ENCODE measurements at regions not wholly inside any gene's neighbourhood (a gene's known extent, or its start where the extent isn't known, plus 50 kb on each side); places are given as distances from the start of the nearest gene placed in this dataset.
"Not testable (repeated sequence)": the region's sequence is repeated elsewhere in the genome, so short reads cannot be mapped to it uniquely, and the experiment has no call there.

DNA sequence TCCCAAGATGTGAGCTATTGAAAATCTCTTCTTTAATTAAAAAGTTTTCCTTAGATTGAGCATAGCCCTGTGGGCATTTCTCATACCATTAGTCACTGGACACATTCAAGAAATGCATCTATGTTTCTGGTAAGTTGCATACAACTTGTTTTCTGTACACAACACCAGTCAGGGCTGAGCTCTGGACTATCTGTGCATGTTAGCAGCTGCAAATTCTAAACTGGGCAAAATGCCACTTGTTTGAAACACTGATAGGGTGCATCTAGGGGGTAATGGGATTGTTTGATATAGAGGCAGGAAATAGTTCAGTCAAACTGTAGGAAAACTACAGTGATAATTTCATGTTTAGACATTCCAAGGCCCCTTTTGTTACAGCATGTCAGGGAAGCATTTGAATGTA is 145.6 kb upstream of the NPY start:
- DNase-seq = no peak

DNA sequence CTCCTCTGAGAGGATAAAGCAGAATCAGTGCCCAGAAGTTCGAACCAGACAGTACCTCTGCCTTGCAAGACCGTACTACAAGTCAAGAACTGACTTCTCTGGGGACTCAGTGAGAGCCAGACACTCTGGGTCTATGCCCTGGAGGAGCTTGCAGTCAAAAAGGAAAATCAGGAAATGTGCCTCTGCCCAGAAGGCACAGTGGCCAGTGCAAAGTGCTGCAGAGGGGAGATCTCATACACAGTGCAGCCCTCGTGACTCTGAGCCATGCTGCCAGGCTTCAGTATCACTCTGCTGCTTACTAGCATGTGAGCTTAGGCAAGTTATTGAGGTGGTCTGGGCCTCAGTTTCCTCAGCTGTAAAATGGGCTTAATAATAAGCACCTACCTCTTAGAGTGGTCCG is 144.0 kb upstream of the NPY start:
- no peak for DNase-seq

DNA sequence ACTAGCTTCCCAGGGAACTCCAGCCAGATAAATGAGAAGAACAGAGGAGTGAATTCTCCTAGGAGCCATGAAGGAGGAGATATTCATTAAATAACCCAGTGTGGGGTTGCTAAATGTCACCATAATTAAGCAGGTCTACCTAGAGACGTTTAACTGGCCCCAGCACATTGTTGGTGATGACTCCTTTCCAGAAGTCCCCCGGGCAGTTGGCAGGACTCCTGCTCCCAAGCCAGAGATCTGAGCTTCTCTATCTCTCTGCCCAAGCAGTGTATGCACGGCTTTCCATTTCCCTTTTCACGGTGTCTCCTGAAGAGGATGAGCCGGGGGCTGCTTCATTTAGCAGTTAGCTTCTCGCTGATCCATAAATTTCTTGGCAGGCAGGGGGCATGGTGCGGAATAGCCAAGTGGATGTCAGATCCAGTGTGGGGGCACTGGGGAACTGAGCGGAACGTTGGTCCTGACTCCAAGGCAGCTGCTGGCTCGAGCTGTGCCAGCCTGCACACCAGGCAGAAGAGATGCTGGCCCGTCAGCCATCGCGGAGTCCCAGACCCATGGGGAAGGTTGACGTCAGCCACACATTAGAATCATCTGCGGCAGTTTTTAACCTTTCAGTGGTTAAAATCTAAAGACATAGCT is 142.0 kb upstream of the NPY start:
- DNase-seq = no peak

DNA sequence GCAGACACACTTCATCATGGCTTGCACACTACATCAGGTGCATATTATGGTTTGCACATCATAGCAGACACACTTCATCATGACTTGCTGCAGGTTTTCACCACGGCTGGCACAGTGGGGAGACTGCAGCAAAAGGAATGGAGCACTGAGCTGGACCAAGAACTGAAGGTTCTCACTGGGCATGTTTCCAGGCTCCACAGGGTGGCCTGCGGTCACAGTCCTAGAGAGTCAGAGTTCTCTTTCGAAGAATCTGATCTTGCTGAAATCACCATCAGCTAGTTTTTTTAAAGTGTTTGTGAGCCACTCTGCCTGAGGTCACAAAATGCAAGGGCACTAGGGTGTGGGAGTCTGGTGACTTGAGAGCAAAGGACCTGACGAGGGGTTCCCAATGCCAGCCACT is 140.4 kb upstream of the NPY start:
- no peak for DNase-seq

DNA sequence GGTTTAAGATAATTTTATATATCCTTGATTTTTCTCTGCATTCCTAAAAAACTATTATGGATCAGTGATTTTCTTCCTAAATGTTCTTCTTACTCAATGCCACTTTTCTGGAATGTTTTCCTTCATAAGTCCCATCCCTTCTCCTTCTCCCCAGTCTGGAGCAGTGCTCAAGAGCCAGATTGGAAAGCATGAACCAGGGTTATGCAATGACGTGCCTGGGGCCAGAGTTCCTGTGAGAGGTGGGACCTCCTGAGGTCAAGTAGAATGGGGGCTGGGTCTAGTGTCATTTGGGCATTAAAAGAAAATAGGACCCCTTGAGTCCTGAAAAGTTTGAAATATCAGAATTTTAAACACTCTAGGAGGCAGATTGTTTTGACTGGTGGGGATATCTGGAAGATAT is 132.0 kb upstream of the NPY start:
- no peak for DNase-seq

DNA sequence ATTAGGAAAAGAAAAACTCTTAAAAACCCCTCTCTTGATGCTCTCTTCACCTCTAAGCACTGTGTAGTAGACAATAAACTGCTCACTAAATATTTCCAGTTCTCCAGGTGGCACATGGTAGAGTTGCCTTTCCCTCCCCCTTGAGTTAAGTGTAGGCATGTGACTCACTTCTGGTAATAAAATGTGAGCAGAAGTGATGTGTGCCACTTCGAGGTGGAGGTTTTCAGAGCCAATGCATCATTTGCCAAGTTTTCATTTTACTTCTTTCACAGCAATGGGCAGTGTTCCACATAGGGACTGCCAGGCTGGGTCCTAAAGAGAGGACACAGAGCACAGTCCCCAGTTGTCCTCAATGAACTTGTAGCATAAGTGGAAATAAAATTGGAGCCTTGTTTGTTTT is 131.6 kb upstream of the NPY start:
- no peak for DNase-seq

DNA sequence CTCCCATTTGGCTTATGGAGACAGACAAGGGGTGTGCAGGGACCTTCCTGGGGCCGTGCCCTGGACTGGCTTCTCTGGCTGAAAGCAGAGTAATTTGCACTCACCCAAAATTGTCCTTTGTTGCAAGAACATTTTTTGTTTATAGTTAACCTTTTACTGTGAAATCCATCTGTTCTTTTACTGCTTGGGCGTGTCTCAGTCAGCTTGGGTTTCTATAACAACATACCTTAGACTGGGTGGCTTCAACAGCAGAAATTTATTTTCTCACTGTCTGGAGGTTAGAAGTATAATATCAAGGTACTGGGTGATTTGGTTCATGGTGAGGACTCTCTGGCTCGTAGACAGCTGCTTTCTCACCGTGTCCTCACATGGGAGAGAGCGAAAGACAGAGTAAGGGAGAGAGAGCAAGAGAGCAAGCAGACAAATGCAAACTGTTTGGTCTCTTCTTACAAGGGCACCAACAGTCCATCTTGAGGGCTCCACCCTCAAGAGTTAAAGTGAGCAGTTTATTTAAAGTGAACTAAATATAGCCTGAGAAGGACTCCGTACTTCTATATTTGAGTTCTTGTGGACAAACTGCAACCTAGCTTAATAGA is 131.0 kb upstream of the NPY start:
- DNase-seq = no peak

DNA sequence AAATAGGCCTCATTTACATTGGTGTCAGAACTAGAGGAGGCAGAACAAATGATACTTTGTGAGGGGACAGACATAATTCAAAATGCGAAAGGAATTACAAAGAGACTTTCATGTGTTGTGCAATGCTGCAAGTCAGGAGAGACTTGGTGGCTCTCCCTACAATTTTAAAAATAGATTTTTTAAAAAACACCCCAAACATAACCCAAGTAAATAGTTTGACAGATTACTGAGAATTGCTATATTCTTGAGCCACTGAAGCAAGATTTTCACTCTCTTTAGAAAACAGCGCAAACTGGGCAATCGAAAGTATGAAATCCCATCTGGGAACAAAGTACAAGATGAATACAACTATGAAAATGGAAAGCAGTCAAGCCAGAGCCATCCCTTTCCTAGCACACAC is 126.3 kb upstream of the NPY start:
- DNase-seq = no peak

DNA sequence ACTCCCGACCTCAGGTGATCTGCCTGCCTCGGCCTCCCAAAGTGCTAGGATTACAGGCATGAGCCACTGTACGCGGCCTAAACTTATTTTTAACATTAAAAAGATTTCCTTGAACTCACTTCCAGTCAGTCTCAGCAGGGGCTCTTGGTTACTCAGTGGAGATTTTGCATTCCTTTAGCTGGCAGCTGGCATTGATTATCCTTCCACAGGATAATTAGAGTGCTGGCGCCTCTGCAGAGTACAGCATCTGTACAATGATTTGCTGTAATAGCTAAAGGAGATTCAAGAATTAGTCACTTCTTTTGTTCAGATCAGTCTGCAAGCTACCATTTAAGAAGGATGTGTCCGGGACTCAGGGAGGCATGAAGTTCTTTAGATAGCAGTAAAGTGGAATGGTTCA is 125.0 kb upstream of the NPY start:
- DNase-seq = no peak

DNA sequence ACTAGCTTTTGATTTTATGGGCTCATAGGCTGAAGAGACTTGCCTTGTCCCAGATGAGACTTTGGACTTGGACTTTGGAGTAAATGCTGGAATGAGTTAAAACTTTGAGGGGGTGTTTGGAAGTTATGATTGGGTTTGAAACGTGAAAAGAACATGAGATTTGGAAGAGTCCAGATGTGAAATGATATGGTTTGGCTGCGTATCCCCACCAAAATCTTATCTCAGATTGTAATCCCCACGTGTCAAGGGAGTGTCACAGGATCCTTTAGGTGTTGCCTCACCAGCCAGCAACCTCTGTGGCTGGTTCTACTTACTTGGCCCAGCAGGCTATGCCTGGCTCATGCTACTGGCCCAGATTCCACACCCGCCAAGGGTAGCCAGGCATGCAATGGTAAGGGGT is 119.6 kb upstream of the NPY start:
- DNase-seq = no peak

DNA sequence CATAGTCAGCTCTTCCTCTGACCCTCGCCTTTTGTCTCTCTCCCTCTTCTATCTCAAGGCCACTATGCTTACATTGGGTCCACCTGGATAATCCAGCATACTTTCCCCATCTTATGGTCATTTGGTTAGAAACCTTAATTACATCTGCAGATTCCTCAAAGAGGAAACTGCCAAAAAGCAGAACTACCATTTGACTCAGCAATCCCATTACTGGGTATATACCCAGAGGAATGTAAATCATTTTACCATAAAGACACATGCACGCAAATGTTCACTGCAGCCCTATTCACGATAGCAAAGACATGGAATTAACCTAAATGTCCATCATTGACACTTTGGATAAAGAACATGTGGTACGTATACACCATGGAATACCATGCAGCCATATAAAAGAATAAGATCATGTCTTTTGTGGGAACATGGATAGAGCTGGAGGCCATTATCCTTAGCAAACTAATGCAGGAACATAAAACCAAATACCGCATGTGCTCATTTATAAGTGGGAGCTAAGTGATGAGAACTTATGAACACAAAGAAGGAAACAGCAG is 114.8 kb upstream of the NPY start:
- no peak for DNase-seq

DNA sequence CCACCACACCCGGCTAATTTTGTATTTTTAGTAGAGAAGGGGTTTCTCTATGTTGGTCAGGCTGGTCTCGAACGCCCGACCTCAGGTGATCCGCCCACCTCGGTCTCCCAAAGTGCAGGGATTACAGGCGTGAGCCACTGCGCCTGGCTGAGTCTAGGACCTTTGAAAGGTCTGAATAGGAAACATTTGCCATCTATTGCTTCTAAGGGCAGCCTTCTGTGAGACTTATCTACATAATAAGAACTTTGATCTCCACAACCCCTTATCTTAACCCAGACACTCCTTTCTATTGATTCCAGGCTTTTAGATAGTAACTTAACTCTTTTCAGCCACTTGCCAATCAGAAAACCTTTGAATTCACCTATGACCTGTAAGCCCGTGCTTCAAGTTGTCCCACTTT is 112.0 kb upstream of the NPY start:
- not testable (repeated sequence) for DNase-seq

DNA sequence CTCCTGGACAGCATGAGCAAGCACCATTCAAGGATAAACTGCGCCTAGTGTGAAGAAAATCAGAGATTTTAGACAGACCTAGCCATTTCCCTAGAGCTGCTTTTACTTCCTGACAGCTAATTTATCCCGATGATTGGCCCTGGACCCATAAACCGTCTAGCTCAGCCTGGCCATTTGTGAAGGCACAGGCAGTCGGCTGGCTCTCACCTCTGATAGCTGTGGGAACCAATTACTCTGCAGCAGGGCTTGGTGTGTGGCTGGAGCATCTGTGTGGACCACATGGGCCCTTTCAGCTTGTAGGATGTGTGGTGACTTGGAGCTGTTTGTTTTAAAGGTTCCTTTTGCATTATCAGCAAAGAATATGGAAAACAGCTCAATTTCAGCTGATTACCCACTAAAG is 111.1 kb upstream of the NPY start:
- no peak for DNase-seq

DNA sequence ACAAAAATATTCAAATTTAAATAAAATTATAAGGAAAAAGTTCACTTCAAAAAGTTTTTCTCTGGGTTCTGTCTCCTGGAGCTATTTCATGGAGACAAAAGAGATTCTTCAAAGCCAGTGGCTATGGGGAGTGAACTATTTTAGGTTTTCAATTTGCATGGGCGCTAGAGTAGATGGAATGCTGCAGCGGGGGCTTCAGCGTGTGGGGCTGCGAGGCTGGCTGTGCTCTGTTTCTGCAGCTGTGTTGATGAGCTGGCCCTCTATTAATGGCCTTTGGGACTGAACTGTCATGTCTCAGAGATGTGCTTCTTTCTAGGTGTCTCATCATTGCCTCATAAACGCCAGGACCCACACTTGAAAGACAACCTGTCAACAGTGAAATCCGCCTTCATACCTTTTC is 108.4 kb upstream of the NPY start:
- no peak for DNase-seq

DNA sequence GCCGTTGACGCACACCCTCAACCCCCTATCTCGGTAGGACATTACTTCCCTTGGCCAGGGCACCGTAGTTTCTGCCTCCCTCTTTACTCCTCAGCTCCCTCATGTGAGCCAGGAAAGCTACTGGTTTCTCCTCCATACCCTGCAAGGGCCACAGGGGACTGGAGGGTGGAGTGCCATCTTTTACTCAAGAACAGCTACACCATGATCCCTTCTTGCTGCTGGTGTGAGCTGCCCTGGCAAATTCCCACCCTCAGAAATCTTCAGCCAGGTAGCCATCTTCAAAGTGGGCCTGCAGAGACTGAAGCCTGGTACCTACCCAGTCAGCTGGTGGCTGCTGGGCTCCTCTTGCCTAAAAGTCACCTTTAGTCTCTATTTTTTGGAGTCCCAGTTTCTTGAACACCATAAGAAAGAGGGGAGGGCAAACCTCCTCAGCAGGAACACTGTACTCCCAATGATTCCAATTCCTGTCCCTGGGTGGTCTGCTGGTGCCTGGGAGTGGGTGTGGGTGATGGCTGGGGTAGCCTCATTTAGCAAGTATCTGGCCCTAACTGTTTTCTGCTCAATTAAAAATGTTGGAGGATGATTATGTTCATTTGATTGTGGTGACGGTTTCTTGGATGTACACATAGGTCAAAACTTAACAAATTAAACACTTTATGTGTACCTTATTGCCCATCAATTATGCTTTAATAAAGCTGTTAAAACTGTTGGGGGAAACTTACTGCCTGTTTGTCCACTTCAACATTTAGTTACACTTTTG is 105.0 kb upstream of the NPY start:
- DNase-seq = no peak

DNA sequence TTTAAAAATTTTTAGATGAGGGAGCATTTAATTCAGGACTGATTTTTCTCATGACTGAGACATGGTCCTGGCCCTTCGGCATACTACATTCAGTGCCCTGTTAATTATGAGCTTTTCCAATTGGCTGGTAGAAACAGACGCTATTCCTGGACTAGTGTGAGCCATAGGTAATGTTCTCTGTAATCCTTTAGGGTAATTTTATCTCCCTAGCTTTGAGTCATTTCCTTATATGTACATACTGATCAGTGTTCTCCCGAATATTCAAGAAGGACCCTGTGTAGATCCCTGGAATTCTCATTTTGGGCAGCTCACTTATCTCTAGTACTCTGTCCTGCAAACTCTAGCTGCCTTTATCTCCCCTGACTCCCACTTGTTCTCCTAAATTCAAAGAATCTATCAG is 92.6 kb upstream of the NPY start:
- no peak for DNase-seq

DNA sequence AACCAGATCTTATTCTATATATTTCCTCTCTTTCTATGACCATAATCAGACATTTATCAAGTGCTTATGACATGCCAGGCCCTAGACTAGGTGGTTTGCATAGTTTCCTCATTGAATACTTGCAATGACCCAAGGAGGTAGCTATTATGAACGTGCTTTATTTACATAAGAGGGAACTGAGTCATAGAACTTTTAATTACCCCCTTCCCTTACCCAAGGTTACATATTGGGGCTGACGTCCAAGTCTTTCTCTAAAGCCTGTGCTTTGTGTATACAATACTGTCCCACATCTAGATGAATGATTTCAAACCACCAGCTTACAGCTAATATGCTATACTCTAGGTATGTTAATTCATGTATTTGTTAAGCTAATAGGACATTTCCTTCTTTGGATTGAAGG is 91.9 kb upstream of the NPY start:
- DNase-seq = no peak

DNA sequence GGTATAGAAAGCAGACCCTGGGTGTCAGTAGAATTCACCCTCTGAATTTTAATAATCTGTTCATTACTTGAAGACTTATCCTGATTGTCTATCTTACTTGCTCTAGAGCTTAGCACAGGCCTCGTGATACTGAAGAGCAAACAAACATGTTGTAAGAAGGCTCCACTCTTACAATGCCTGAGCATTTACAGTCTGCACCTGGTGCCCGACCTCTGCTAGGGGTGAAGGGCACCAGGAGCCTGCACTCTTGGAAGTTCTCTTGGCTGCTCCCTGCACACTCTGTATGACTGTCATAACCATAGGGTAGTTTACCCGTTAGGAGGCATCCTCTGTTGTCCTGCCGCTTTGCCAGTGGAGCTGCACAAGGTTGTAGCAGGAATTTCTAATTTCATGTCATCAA is 91.3 kb upstream of the NPY start:
- no peak for DNase-seq

DNA sequence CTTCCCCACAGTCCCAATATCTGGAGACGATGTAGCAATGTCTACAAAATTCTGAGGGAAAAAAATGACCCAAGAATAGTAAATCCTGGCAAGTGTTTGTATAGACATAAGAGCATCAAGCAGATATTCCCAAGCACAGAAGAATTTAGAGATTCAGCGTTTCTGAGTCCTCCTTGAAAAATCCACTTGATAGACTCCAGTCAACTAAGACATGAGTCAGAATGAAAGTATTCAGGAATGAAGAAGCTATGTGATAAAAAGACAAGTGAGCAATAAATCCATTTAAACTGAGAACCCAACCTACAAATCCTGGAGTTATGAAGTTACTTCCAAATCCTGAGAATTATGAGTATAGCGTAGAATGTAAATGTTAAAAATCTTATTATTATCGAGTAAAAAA is 86.1 kb upstream of the NPY start:
- DNase-seq = no peak

DNA sequence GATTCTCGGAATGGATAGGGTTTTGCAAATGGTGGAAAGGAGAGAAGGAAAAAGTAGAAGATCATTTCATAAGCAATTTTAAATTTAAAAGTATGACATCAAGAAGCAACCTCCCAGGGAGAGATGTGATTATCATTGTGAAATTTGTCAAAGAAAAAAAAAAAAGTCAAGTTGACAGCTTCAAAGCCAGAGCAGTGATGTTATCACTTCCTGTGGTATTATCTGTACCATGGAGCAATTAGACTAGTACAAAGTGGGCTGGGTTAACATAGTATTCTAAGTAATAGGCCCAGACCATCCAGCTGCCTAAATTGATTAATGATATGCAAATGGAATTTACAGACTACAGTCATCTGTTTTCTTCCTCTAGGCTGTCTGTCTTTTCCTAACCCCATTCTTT is 84.0 kb upstream of the NPY start:
- DNase-seq = no peak

DNA sequence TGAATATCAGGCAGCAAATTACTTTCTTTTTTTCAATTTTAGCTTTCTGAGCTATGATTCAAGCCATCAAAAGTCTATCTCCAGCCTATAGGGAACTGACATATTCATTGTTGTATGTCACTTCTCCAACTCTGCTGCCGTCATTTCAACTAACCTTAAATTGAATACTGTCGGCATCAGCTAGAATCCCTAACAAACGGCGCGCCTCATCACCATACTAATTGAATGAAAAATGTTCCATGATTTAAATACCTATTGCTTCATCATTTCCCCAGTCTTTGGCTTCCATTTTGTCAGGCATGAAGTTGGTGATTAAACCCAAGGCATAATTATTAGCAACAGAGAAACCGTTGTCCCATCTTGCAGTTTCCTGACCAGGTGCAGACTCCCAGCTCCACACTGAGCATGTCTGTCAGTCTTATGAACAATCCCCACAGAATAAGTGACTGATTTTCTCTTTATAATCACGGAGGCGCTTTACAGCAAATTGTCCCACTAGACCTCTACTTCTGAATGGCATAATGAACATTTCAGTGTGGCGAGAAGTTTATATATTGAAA is 83.5 kb upstream of the NPY start:
- no peak for DNase-seq

DNA sequence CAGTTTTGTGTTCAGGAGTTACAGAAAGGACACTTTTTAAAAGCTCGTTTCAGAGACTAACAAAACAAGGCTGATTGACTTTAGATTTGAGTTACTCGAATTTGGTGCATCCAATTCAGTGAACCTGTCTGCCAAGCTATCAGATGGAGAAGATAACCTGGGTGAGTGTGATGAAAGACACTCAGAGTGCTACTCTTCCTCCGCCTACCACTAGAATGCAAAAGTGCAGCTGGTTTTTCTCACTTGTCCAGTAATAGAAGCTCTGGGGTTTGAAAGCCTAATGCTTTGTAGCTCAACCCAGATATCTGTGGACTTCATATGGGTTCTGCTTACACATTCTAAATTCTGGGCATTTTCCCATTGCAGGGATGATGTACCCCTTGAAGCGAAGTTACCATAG is 82.8 kb upstream of the NPY start:
- no peak for DNase-seq

DNA sequence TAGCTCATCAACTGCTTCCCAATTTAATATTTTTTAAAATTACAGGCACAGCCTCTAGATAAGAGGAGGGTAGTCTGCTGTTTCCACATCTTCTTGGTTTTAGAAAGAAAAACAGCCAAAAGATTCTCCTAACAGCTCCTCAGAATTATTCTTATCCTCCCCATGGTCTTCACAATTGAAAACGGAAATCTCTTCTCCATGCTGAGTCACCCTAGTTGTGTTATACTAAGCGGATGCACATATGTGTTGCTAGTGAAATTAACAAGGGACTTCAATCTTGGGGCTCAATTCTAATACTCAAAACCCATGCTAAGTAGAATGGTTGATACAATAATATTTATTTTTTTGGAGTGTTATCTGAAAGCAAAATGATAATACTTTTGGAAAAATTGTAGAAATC is 71.9 kb upstream of the NPY start:
- no peak for DNase-seq

DNA sequence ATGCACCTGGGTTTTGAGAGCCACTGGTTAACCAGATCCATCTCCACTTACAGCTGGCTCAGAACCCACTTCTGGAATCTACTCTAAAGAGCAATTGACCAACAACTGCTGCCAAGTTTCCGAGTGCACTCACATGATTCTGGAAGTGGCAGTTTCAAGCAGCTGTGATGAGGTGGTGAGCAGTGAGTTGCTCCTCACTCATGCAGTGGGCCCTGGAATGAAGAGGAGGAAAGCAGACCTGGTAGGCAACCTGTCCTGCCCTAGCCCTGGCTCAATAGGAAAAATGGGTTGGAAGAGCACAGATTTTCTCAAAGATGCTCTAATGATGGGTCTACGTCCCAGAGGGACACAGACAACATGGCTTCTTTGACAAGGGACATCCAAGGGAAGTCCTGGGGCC is 70.7 kb upstream of the NPY start:
- DNase-seq = no peak

All from NCI-H774 (cell line).